Astrocyte (in vitro differentiated cells and primary cell): ENCODE measurements at regions not wholly inside any gene's neighbourhood (a gene's known extent, or its start where the extent isn't known, plus 50 kb on each side); places are given as distances from the start of the nearest gene placed in this dataset.

Source experiments
- EZH2 ChIP-seq: IDR thresholded peaks from 2 replicates; pipeline ENCODE4 v1.6.1; 2012; ENCODE audit warnings: mild to moderate bottlenecking, low read length, inconsistent platforms; ENCODE audit not compliant: insufficient read depth
- TF ChIP-seq, protein P1 (sequence below): IDR thresholded peaks from 2 replicates; pipeline ENCODE4 v1.5.1; 2011; ENCODE audit warnings: low read depth, mild to moderate bottlenecking, inconsistent platforms, low read length, moderate library complexity; ENCODE audit not compliant: insufficient read depth

DNA sequence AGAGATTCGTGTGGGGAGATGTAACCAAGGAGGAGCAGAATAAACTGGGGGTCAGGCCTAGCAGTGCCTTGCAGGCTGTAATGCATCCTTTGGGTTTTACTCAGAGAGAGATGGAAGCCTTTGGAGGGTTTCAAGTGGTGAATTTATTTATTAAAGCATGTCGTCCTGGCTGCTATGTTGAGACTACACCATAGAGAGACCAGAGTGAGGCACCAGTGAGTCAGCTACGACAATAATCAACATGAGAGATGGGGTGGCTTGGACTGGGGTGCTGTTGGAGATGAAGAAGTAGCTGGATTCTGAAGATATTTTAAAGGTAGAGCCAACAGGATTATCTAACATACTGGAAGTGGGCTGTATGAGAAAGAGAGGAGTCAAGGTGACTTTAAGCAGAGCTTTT is 335.3 kb upstream of the ARHGEF26 start:
- no peak for TF ChIP-seq EZH2
- TF ChIP-seq, protein P1, sequence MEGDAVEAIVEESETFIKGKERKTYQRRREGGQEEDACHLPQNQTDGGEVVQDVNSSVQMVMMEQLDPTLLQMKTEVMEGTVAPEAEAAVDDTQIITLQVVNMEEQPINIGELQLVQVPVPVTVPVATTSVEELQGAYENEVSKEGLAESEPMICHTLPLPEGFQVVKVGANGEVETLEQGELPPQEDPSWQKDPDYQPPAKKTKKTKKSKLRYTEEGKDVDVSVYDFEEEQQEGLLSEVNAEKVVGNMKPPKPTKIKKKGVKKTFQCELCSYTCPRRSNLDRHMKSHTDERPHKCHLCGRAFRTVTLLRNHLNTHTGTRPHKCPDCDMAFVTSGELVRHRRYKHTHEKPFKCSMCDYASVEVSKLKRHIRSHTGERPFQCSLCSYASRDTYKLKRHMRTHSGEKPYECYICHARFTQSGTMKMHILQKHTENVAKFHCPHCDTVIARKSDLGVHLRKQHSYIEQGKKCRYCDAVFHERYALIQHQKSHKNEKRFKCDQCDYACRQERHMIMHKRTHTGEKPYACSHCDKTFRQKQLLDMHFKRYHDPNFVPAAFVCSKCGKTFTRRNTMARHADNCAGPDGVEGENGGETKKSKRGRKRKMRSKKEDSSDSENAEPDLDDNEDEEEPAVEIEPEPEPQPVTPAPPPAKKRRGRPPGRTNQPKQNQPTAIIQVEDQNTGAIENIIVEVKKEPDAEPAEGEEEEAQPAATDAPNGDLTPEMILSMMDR = no peak
